ENCODE measurements at regions not wholly inside any gene's neighbourhood (a gene's known extent, or its start where the extent isn't known, plus 50 kb on each side); places are given as distances from the start of the nearest gene placed in this dataset.

DNA sequence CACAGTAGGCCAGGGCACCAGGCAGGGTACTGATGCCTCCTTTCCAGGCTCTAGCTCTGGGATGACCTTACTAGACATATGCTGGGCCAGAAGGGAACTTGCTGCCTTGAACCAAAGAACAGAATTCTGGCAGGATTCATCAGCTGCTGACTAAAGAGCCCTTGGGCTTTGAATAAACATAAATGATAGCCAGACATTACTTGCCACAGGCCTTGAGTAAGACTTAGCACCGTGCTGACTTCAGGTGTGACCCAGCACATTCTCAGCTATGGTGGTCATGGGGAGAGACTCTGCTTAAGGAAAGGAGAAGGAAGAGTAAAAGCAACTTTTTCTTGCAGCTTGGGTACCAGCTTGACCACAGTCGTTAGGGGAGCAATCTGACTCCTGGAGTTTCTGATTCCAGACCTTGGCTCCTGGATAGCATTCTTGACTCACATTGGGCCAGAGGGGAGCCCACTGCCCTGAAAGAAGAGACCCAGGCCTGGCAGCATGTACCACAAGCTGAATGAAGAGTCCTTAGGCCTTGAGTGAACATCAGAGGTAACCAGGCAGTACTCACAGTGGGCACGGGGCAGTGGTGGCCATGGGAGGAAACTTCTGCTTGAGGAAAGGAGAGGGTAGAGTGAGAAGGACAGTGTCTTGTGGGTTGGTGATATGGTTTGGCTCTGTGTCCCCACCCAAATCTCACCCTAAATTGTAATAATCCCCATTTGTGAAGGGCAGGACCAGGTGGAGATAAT, 926.1 kb upstream of the SORCS1 start:
- TF ChIP-seq, protein P1, sequence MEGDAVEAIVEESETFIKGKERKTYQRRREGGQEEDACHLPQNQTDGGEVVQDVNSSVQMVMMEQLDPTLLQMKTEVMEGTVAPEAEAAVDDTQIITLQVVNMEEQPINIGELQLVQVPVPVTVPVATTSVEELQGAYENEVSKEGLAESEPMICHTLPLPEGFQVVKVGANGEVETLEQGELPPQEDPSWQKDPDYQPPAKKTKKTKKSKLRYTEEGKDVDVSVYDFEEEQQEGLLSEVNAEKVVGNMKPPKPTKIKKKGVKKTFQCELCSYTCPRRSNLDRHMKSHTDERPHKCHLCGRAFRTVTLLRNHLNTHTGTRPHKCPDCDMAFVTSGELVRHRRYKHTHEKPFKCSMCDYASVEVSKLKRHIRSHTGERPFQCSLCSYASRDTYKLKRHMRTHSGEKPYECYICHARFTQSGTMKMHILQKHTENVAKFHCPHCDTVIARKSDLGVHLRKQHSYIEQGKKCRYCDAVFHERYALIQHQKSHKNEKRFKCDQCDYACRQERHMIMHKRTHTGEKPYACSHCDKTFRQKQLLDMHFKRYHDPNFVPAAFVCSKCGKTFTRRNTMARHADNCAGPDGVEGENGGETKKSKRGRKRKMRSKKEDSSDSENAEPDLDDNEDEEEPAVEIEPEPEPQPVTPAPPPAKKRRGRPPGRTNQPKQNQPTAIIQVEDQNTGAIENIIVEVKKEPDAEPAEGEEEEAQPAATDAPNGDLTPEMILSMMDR (IDR thresholded peaks at IDR 0.05; ENCODE audit: poor library complexity): no peak
- no peak for TF ChIP-seq EZH2 (IDR thresholded peaks at IDR 0.05; ENCODE audit: borderline replicate concordance)
